Tibial nerve (tissue), 4 donors: ENCODE measurements at regions not wholly inside any gene's neighbourhood (a gene's known extent, or its start where the extent isn't known, plus 50 kb on each side); places are given as distances from the start of the nearest gene placed in this dataset.

Experiments
- DNase-seq, 2 donors: peaks; one replicate each; pipeline ENCODE4 v3.0.0-alpha.2; 2019; ENCODE audit warnings: low spot score in 2 of 2
- H3K27ac ChIP-seq, 4 donors: fragments of 200-600 bp; sonication (generic) in 3 of 4; one replicate each; pipeline ENCODE4 v1.5.1; 2017 to 2019; ENCODE audit warnings: mild to moderate bottlenecking in 1 of 4
- H3K27me3 ChIP-seq, 2 donors: fragments of 200-600 bp; sonication (generic) in 1 of 2; one replicate each; pipeline versions ENCODE4 v1.5.1 to v1.6.0; 2017 to 2019
- H3K36me3 ChIP-seq, 3 donors: fragments of 200-600 bp; sonication (generic); one replicate each; pipeline ENCODE4 v1.5.1; 2018 to 2019
- H3K4me1 ChIP-seq, 4 donors: fragments of 200-600 bp; sonication (generic) in 3 of 4; one replicate each; pipeline ENCODE4 v1.5.1; 2017 to 2019
- H3K4me3 ChIP-seq, 4 donors: fragments of 200-600 bp; sonication (generic) in 3 of 4; one replicate each; pipeline ENCODE4 v1.5.1; 2017 to 2019; ENCODE audit warnings: mild to moderate bottlenecking in 1 of 4, moderate library complexity in 1 of 4
- H3K9me3 ChIP-seq, 4 donors: fragments of 200-600 bp; sonication (generic) in 3 of 4; one replicate each; pipeline ENCODE4 v1.5.1; 2017 to 2019
- CTCF ChIP-seq, 5 experiments: fragments of 200-600 bp in 3 of 5; fragments of 450-650 bp in 2 of 5; sonication (generic) in 3 of 5; IDR thresholded peaks; one replicate each; pipeline ENCODE4 v1.5.1; 2016 to 2019; ENCODE audit warnings: antibody characterized with exemption in 5 of 5, mild to moderate bottlenecking in 3 of 5, moderate library complexity in 2 of 5
- EP300 ChIP-seq, 2 donors: sonication (generic); formaldehyde crosslinking; IDR thresholded peaks; one replicate each; pipeline ENCODE4 v1.6.1; 2017; ENCODE audit warnings: antibody characterized with exemption in 2 of 2, mild to moderate bottlenecking in 1 of 2
- POLR2A ChIP-seq, 2 donors: fragments of 450-650 bp; IDR thresholded peaks; one replicate each; pipeline ENCODE4 v1.6.1; 2017; ENCODE audit warnings: antibody characterized with exemption in 2 of 2, mild to moderate bottlenecking in 2 of 2, moderate library complexity in 2 of 2
- WGBS, 2 donors: methylation state at CpG; one replicate each; pipeline ENCODE4 v1.1.5; 2018; 5-methylcytosine and 5-hydroxymethylcytosine counted together

- no peak overlapping the region for H3K27ac ChIP-seq
- H3K4me1 ChIP-seq, result peaks cover 0 to 13% (median 4%) of the 10 kb centered on the region in 4 donors
- H3K4me3 ChIP-seq, result no peak overlapping the region
- H3K27me3 ChIP-seq, result no peaks in the 10 kb centered on the region
- H3K9me3 ChIP-seq, result no peaks in the 10 kb centered on the region
- no peaks in the 10 kb centered on the region for H3K36me3 ChIP-seq
- DNase-seq, result no peak
- 73 to 74% methylated on average over 4 of the region's 4 CpGs for WGBS, 2 donors
- TF ChIP-seq POLR2A (IDR thresholded peaks at IDR 0.05), result no peak
- no peak for TF ChIP-seq EP300 (IDR thresholded peaks at IDR 0.05)
- TF ChIP-seq CTCF (IDR thresholded peaks at IDR 0.05), result no peak
These were observed 166.9 kb upstream of the NCK2 start for GRCh38 chr2:105577762-105578161.

- H3K27ac ChIP-seq, result no peak overlapping the region
- no peaks in the 10 kb centered on the region for H3K9me3 ChIP-seq
- H3K36me3 ChIP-seq, result no peaks in the 10 kb centered on the region
- H3K4me3 ChIP-seq, result no peak overlapping the region
- H3K27me3 ChIP-seq, result no peaks in the 10 kb centered on the region
- peaks cover 0 to 13% (median 4%) of the 10 kb centered on the region in 4 donors for H3K4me1 ChIP-seq
- 48 to 58% methylated on average over 12 of the region's 12 CpGs for WGBS, 2 donors
- TF ChIP-seq EP300 (IDR thresholded peaks at IDR 0.05), result no peak
- TF ChIP-seq CTCF (IDR thresholded peaks at IDR 0.05), result peak; percentile 39 to 65 (median 51)
- no peak for TF ChIP-seq POLR2A (IDR thresholded peaks at IDR 0.05)
- DNase-seq, result no peak
These were observed 168.1 kb upstream of the NCK2 start for GRCh38 chr2:105576440-105577241.

- peaks cover 0 to 13% (median 4%) of the 10 kb centered on the region in 4 donors for H3K4me1 ChIP-seq
- DNase-seq, result no peak
- TF ChIP-seq POLR2A (IDR thresholded peaks at IDR 0.05) (no peak), EP300 (IDR thresholded peaks at IDR 0.05) (no peak), CTCF (IDR thresholded peaks at IDR 0.05) (no peak)
- 75 to 79% methylated on average over 13 of the region's 13 CpGs for WGBS, 2 donors
- H3K9me3 ChIP-seq, result no peaks in the 10 kb centered on the region
- no peaks in the 10 kb centered on the region for H3K36me3 ChIP-seq
- no peak overlapping the region for H3K4me3 ChIP-seq
- H3K27ac ChIP-seq, result no peak overlapping the region
- no peaks in the 10 kb centered on the region for H3K27me3 ChIP-seq
These were observed 168.7 kb upstream of the NCK2 start for GRCh38 chr2:105576050-105576439.

- no peak for DNase-seq
- 66 to 69% methylated on average over 9 of the region's 9 CpGs for WGBS, 2 donors
- Histone ChIP-seq H3K4me3 (no peak overlapping the region), H3K36me3 (no peaks in the 10 kb centered on the region), H3K27ac (no peak overlapping the region), H3K4me1 (peaks cover 0 to 13% (median 4%) of the 10 kb centered on the region in 4 donors), H3K27me3 (no peaks in the 10 kb centered on the region), H3K9me3 (no peaks in the 10 kb centered on the region)
- TF ChIP-seq EP300 (IDR thresholded peaks at IDR 0.05) (no peak), POLR2A (IDR thresholded peaks at IDR 0.05) (no peak), CTCF (IDR thresholded peaks at IDR 0.05) (no peak)
These were observed 169.2 kb upstream of the NCK2 start for GRCh38 chr2:105575499-105576025.

GRCh38 chr2:105574796-105575344 is 169.8 kb upstream of the NCK2 start:
- DNase-seq, result no peak
- Histone ChIP-seq H3K27me3 (no peaks in the 10 kb centered on the region), H3K4me1 (peaks cover 0 to 13% (median 4%) of the 10 kb centered on the region in 4 donors), H3K36me3 (no peaks in the 10 kb centered on the region), H3K4me3 (no peak overlapping the region), H3K27ac (no peak overlapping the region), H3K9me3 (no peaks in the 10 kb centered on the region)
- TF ChIP-seq CTCF (IDR thresholded peaks at IDR 0.05), result no peak
- 73 to 74% methylated on average over 2 of the region's 2 CpGs for WGBS, 2 donors
